Fibroblast of mammary gland (primary cell): ENCODE measurements at regions not wholly inside any gene's neighbourhood (a gene's known extent, or its start where the extent isn't known, plus 50 kb on each side); places are given as distances from the start of the nearest gene placed in this dataset.
"Not testable (repeated sequence)": the region's sequence is repeated elsewhere in the genome, so short reads cannot be mapped to it uniquely, and the experiment has no call there.

Experiments
- DNase-seq: peaks from one replicate; pipeline ENCODE4 v3.0.0-alpha.2; 2010; ENCODE audit warnings: low read depth
- H3K4me3 ChIP-seq: 2 replicates; pipeline ENCODE4 v1.5.1; 2011; ENCODE audit warnings: low read depth, mild to moderate bottlenecking, low read length, moderate library complexity; ENCODE audit not compliant: control insufficient read depth
- TF ChIP-seq, protein P1 (sequence below): conservative IDR thresholded peaks from 2 replicates; pipeline ENCODE4 v1.5.1; 2011; ENCODE audit warnings: low read depth, low read length, inconsistent platforms; ENCODE audit not compliant: control insufficient read depth, insufficient read depth

DNA sequence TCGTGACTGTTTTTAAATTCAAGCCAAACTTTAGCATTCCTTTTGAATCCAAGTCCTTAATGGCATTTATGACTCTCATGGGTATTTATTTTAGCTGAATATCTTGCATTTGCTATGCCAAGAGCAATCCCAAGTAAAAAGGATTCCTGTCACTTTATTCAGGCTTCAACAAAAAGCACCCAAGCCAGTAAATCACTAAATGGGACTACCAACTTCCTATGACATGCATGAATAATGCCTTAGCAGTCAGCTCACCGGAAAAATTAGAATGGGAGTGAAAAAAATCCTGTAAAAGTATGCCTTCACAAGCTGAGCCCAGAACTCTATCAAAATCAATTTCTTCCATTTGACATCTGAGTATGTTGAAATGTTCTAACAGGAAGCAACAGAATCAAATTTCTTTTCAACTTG is 1297.9 kb downstream of the ROBO2 start:
- no peak for DNase-seq
- TF ChIP-seq, protein P1, sequence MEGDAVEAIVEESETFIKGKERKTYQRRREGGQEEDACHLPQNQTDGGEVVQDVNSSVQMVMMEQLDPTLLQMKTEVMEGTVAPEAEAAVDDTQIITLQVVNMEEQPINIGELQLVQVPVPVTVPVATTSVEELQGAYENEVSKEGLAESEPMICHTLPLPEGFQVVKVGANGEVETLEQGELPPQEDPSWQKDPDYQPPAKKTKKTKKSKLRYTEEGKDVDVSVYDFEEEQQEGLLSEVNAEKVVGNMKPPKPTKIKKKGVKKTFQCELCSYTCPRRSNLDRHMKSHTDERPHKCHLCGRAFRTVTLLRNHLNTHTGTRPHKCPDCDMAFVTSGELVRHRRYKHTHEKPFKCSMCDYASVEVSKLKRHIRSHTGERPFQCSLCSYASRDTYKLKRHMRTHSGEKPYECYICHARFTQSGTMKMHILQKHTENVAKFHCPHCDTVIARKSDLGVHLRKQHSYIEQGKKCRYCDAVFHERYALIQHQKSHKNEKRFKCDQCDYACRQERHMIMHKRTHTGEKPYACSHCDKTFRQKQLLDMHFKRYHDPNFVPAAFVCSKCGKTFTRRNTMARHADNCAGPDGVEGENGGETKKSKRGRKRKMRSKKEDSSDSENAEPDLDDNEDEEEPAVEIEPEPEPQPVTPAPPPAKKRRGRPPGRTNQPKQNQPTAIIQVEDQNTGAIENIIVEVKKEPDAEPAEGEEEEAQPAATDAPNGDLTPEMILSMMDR: no peak
- no peak overlapping the region for H3K4me3 ChIP-seq

- no peak for DNase-seq
- TF ChIP-seq, protein P1: no peak
These were observed 1298.5 kb downstream of the ROBO2 start for GRCh38 chr3:78338405-78338804.

GRCh38 chr3:78343221-78343620 is 1303.3 kb downstream of the ROBO2 start:
- H3K4me3 ChIP-seq: no peak overlapping the region
- no peak for DNase-seq
- TF ChIP-seq, protein P1: no peak

More at GRCh38 chr3:78338405-78338804, 1298.5 kb downstream of the ROBO2 start:
- H3K4me3 ChIP-seq: no peak overlapping the region

DNA sequence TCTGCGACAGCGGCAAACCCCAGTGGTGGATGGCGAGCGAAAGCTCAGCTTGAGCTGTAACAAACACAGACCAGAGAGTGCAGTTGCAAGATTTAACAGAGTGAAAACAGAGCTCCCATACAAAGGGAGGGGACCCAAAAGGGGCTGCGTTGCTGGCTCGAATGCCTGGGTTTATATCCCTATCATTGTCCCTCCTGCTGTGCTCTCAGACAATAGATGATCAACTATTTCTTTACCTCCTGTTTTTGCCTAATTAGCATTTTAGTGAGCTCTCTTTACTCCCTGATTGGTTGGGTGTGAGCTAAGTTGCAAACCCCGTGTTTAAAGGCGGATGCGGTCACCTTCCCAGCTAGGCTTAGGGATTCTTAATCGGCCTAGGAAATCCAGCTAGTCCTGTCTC is 1304.4 kb downstream of the ROBO2 start:
- not testable (repeated sequence) for DNase-seq, H3K4me3 ChIP-seq

GRCh38 chr3:78344918-78345317 is 1305.0 kb downstream of the ROBO2 start:
- no peak for DNase-seq
- TF ChIP-seq, protein P1: no peak
- H3K4me3 ChIP-seq: no peak overlapping the region

GRCh38 chr3:78347176-78347575 is 1307.3 kb downstream of the ROBO2 start:
- no peak overlapping the region for H3K4me3 ChIP-seq
- TF ChIP-seq, protein P1: no peak
- DNase-seq: no peak

DNA sequence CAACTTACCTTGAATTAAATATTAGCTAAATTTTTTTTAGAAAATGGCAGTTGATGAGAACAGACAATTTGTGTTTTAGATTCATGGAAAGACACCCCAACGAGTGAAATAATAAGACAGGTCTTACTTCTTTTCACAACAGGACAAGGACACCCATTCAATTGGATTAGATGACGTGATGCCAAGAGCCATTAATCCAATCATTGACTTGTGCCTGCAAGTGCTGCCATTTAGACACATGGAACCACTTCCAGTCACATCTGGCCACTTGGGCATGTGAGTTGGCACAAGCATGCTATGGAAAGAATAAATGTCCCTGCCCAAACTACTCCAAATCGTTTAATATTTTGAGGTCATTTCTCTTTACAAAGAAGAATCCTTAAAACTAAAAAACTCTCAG is 1308.8 kb downstream of the ROBO2 start:
- TF ChIP-seq, protein P1: no peak
- DNase-seq: no peak
- H3K4me3 ChIP-seq: no peak overlapping the region
